ENCODE measurements at regions not wholly inside any gene's neighbourhood (a gene's known extent, or its start where the extent isn't known, plus 50 kb on each side); places are given as distances from the start of the nearest gene placed in this dataset.

GRCh38 chr1:97983126-97983525 is 62.3 kb upstream of the DPYD start:
- DNase-seq (ENCODE audit: low read depth in 1 of 2, low spot score in 1 of 2) (no peak), ATAC-seq (no peak), FAIRE-seq (no peak)
- POLR2A ChIA-PET: no interaction called here
- TF ChIP-seq MAFK (IDR thresholded peaks at IDR 0.05; ENCODE audit: partially characterized antibody) (peak; percentile 83), NPAS2 (CRISPR knock-in tag; IDR thresholded peaks at IDR 0.05; ENCODE audit: borderline replicate concordance) (no peak)
- Histone ChIP-seq H3K4me2 (no peak overlapping the region), H3K4me3 (no peak overlapping the region), H3K4me1 (no peaks in the 10 kb centered on the region), H3K27ac (no peak overlapping the region), H3K9me3 (no peaks in the 10 kb centered on the region)
- CTCF ChIA-PET: no interaction called here
- 96% methylated on average over 2 of the region's 2 CpGs for WGBS (ENCODE audit: missing lambda C conversion rate)

- H3K4me1 ChIP-seq: no peaks in the 10 kb centered on the region
- ChIA-PET CTCF (no interaction called here), POLR2A (no interaction called here)
These were observed 59.7 kb upstream of the DPYD start for GRCh38 chr1:97980530-97980929.

GRCh38 chr1:97976801-97977200 is 56.0 kb upstream of the DPYD start:
- TF ChIP-seq RAD21 (conservative IDR thresholded peaks at IDR 0.05 in 1 of 2, IDR thresholded peaks at IDR 0.05 in 1 of 2) (no peak), ATOH8 (CRISPR knock-in tag; IDR thresholded peaks at IDR 0.05; ENCODE audit: low read depth) (no peak), PBX3 (IDR thresholded peaks at IDR 0.05) (no peak), ZNF302 (CRISPR knock-in tag; IDR thresholded peaks at IDR 0.05) (no peak), GATA3 (IDR thresholded peaks at IDR 0.05; ENCODE audit: borderline replicate concordance) (no peak), FOSB (CRISPR knock-in tag; IDR thresholded peaks at IDR 0.05) (no peak), ZFP36 (IDR thresholded peaks at IDR 0.05; ENCODE audit: borderline replicate concordance, partially characterized antibody) (no peak), POLR2AphosphoS2 (conservative IDR thresholded peaks at IDR 0.05; ENCODE audit: low read length) (no peak), JUN (IDR thresholded peaks at IDR 0.05) (no peak), RNF2 (IDR thresholded peaks at IDR 0.05; ENCODE audit: borderline replicate concordance, low read depth) (no peak), MAX (IDR thresholded peaks at IDR 0.05) (no peak), KDM1A (IDR thresholded peaks at IDR 0.05; ENCODE audit: low read depth) (no peak), FOXS1 (CRISPR knock-in tag; IDR thresholded peaks at IDR 0.05) (no peak), NR3C1 (IDR thresholded peaks at IDR 0.05) (no peak), NPAS2 (CRISPR knock-in tag; IDR thresholded peaks at IDR 0.05; ENCODE audit: borderline replicate concordance) (no peak), CBX2 (IDR thresholded peaks at IDR 0.05; ENCODE audit: borderline replicate concordance, low read depth) (no peak), FOSL2 (IDR thresholded peaks at IDR 0.05) (no peak), FOSL2 (CRISPR knock-in tag; IDR thresholded peaks at IDR 0.05) (no peak)
- POLR2A ChIA-PET: no interaction called here
- ATAC-seq (no peak), DNase-seq (ENCODE audit: low read depth in 1 of 2, low spot score in 1 of 2) (no peak), FAIRE-seq (no peak)
- CTCF ChIA-PET: no interaction called here
- Histone ChIP-seq H3K4me1 (no peaks in the 10 kb centered on the region), H3K9me3 (no peaks in the 10 kb centered on the region), H3K27ac (no peak overlapping the region), H3K4me3 (no peak overlapping the region), H3K4me2 (no peak overlapping the region)

More at GRCh38 chr1:97980530-97980929, 59.7 kb upstream of the DPYD start:
- Histone ChIP-seq H3K27ac (no peak overlapping the region), H3K4me2 (no peak overlapping the region), H3K4me3 (no peak overlapping the region), H3K9me3 (no peaks in the 10 kb centered on the region)
- FAIRE-seq (no peak), DNase-seq (ENCODE audit: low read depth in 1 of 2, low spot score in 1 of 2) (no peak), ATAC-seq (no peak)
- 86% methylated on average over 2 of the region's 2 CpGs for WGBS (ENCODE audit: missing lambda C conversion rate)
- TF ChIP-seq NR3C1 (IDR thresholded peaks at IDR 0.05) (no peak), KDM5A (IDR thresholded peaks at IDR 0.05) (no peak), SREBF2 (IDR thresholded peaks at IDR 0.05) (no peak), POLR2AphosphoS2 (conservative IDR thresholded peaks at IDR 0.05; ENCODE audit: low read length) (no peak), SMC3 (IDR thresholded peaks at IDR 0.05) (no peak), MAZ (IDR thresholded peaks at IDR 0.05; ENCODE audit: borderline replicate concordance, low read depth, low read length) (no peak), CTCF (IDR thresholded peaks at IDR 0.05) (no peak), ZSCAN20 (CRISPR knock-in tag; IDR thresholded peaks at IDR 0.05) (no peak), NPAS2 (CRISPR knock-in tag; IDR thresholded peaks at IDR 0.05; ENCODE audit: borderline replicate concordance) (no peak), EHF (CRISPR knock-in tag; IDR thresholded peaks at IDR 0.05) (no peak), HDAC2 (IDR thresholded peaks at IDR 0.05) (no peak), ATOH8 (CRISPR knock-in tag; IDR thresholded peaks at IDR 0.05; ENCODE audit: low read depth) (no peak), RARB (CRISPR knock-in tag; IDR thresholded peaks at IDR 0.05) (no peak), PHF8 (IDR thresholded peaks at IDR 0.05; ENCODE audit: borderline replicate concordance, low read depth) (no peak), FOXS1 (CRISPR knock-in tag; IDR thresholded peaks at IDR 0.05) (no peak), CBX8 (IDR thresholded peaks at IDR 0.05) (no peak), MAFK (IDR thresholded peaks at IDR 0.05; ENCODE audit: partially characterized antibody) (no peak), RFX5 (IDR thresholded peaks at IDR 0.05) (no peak), KDM1A (IDR thresholded peaks at IDR 0.05; ENCODE audit: low read depth) (no peak), FOSB (CRISPR knock-in tag; IDR thresholded peaks at IDR 0.05) (no peak)
